Ectodermal cell (in vitro differentiated cells): ENCODE measurements at regions not wholly inside any gene's neighbourhood (a gene's known extent, or its start where the extent isn't known, plus 50 kb on each side); places are given as distances from the start of the nearest gene placed in this dataset.

Experiments used
- H3K27ac ChIP-seq: 2 replicates; pipeline ENCODE4 v1.7.0; 2013; ENCODE audit warnings: mild to moderate bottlenecking, low read depth, low read length; ENCODE audit not compliant: insufficient read depth, poor library complexity, severe bottlenecking
- H3K27me3 ChIP-seq: 2 replicates; pipeline ENCODE4 v1.7.0; 2013; ENCODE audit warnings: mild to moderate bottlenecking, low read length; ENCODE audit not compliant: insufficient read depth, control insufficient read depth, poor library complexity, severe bottlenecking
- H3K36me3 ChIP-seq: one replicate; pipeline ENCODE4 v1.7.0; 2013; ENCODE audit warnings: low read length; ENCODE audit not compliant: control insufficient read depth, insufficient read depth
- H3K4me1 ChIP-seq: one replicate; pipeline ENCODE4 v1.7.0; 2013; ENCODE audit warnings: low read length; ENCODE audit not compliant: control insufficient read depth, insufficient read depth
- H3K4me3 ChIP-seq: 2 replicates; pipeline ENCODE4 v1.7.0; 2013; ENCODE audit warnings: low read depth, low read length, control low read depth; ENCODE audit not compliant: insufficient read depth
- H3K9me3 ChIP-seq: 2 replicates; pipeline ENCODE4 v1.7.0; 2013; ENCODE audit warnings: mild to moderate bottlenecking, low read length, moderate library complexity; ENCODE audit not compliant: control insufficient read depth
- WGBS, 2 experiments: methylation state at CpG; one replicate each; pipeline ENCODE4 v1.1.7; 2013; ENCODE audit warnings: missing lambda C conversion rate in 2 of 2; 5-methylcytosine and 5-hydroxymethylcytosine counted together

GRCh38 chr20:20941468-20941889, 164.7 kb downstream of the LINC00237 start:
- H3K9me3 ChIP-seq = no peaks in the 10 kb centered on the region
- no peaks in the 10 kb centered on the region for H3K36me3 ChIP-seq
- H3K4me3 ChIP-seq = no peak overlapping the region
- H3K4me1 ChIP-seq = no peaks in the 10 kb centered on the region
- 93 to 94% methylated on average over 2 of the region's 2 CpGs for WGBS, 2 experiments
- no peak overlapping the region for H3K27ac ChIP-seq
- no peaks in the 10 kb centered on the region for H3K27me3 ChIP-seq

DNA sequence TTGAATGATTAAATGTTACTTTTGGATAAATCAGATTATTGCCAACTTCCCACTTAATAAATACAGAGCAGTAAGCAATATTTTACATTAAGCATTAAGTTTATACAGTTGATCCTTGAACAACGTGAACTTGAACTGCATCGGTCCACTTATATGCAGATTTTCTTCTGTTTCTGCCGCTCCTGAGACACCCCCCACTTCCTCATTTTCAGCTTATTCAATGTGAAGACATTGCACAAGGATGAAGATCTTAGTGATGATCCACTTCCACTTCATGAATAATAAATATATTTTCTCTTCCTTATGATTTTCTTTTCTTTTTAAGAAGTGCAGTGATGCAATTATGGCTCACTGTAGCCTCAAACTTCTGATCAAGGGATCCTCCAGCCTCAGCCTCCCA, 167.2 kb downstream of the LINC00237 start:
- H3K4me3 ChIP-seq = no peak overlapping the region

GRCh38 chr20:20938599-20938998, 167.6 kb downstream of the LINC00237 start:
- Histone ChIP-seq H3K9me3 (no peaks in the 10 kb centered on the region), H3K36me3 (no peaks in the 10 kb centered on the region), H3K4me1 (no peaks in the 10 kb centered on the region), H3K27me3 (no peaks in the 10 kb centered on the region), H3K27ac (no peak overlapping the region), H3K4me3 (no peak overlapping the region)
- WGBS, 2 experiments = 91 to 95% methylated on average over 6 to 7 of the region's 7 CpGs

More for the DNA sequence above, 167.2 kb downstream of the LINC00237 start:
- Histone ChIP-seq H3K9me3 (no peaks in the 10 kb centered on the region), H3K27ac (no peak overlapping the region), H3K36me3 (no peaks in the 10 kb centered on the region), H3K27me3 (no peaks in the 10 kb centered on the region), H3K4me1 (no peaks in the 10 kb centered on the region)
- 91 to 98% methylated on average over 3 of the region's 3 CpGs for WGBS, 2 experiments

DNA sequence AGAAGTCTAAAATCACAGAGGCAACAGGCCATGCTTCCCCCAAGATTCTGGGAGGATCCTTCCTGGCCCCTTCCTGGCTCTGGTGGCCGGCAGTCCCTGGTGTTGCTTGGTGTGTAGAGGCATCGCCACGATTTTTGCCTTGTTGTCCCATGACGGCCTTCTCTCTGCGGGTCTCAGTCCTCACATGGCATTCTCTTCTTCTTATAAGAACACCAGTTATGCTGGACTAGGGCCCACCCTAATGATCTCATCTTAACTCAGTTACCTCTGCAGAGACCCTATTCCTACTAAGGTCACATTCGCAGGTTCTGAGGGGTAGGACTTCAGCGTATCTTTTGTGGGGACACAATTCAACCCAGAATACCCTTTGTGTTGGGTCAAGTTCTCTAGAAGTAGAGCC, 168.0 kb downstream of the LINC00237 start:
- WGBS, 2 experiments = 96% methylated on average over 7 of the region's 7 CpGs
- Histone ChIP-seq H3K4me1 (no peaks in the 10 kb centered on the region), H3K27ac (no peak overlapping the region), H3K27me3 (no peaks in the 10 kb centered on the region), H3K36me3 (no peaks in the 10 kb centered on the region), H3K4me3 (no peak overlapping the region), H3K9me3 (no peaks in the 10 kb centered on the region)

DNA sequence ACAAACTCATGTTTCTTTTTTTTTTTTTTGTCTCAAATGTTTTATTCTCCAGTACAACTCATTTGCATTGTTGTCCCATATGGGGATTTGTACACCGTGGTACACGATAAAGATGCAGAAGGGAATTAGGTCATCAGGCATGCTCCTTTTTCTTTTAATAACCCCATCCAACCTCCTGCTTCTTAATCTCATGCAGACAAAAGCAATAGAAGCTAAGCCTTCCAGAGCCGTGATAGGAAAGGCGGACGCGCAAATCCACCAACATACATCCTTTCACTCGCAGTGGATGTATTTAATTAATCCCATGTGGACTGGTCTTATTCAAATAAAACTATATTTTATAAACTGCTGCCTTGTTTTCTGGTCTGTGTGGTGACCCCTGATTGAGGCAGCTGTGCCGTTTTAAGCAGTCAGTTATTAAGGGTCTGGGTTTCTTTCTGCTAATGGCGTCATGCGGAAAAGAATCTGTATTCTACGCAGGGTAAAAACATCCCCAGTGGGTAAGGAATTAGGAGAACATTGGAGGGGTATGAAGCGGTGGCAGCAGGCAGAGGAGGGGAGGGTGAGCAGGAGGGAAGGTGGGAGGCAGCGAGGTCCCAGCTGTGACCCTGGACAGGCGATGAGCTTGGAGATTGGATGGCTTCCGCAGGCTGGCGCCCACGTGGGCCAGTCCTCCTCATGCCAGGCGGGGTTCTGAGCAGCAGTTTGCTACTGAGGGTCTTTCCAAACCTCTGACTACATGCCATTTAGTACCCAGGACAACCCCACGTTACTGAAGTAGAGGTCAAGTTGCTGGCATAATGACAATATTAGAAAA, 172.8 kb downstream of the LINC00237 start:
- WGBS, 2 experiments = 84 to 89% methylated on average over 19 of the region's 19 CpGs
- H3K27ac ChIP-seq = no peak overlapping the region
- H3K4me1 ChIP-seq = no peaks in the 10 kb centered on the region
- no peaks in the 10 kb centered on the region for H3K36me3 ChIP-seq
- H3K4me3 ChIP-seq = no peak overlapping the region
- no peaks in the 10 kb centered on the region for H3K27me3 ChIP-seq
- no peaks in the 10 kb centered on the region for H3K9me3 ChIP-seq

- no peaks in the 10 kb centered on the region for H3K27me3 ChIP-seq
- no peak overlapping the region for H3K27ac ChIP-seq
- WGBS, 2 experiments = 93 to 94% methylated on average over 5 of the region's 5 CpGs
- no peaks in the 10 kb centered on the region for H3K9me3 ChIP-seq
- no peak overlapping the region for H3K4me3 ChIP-seq
- no peaks in the 10 kb centered on the region for H3K4me1 ChIP-seq
- H3K36me3 ChIP-seq = no peaks in the 10 kb centered on the region
These were observed 174.0 kb downstream of the LINC00237 start for GRCh38 chr20:20932156-20932555.

DNA sequence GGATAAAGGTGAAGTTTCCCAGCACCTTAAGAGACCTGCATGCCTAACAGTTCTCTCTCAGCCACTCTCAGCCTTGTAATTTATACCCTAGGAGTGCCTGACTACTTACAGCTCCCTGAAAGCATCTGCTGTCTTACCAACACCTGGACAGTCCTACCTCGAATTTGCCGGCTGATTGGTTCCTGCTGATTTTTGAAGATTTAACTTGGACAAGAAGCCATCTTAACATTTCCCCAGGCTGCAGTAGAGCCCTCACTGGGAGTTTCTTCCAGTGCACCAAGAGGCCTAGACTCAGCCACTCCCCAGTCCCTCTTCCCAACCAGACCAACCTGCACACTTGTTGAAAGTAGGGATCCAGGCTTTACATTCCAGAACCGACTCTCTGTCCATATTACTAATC, 174.5 kb downstream of the LINC00237 start:
- Histone ChIP-seq H3K27me3 (no peaks in the 10 kb centered on the region), H3K4me1 (no peaks in the 10 kb centered on the region), H3K9me3 (no peaks in the 10 kb centered on the region), H3K36me3 (no peaks in the 10 kb centered on the region), H3K4me3 (no peak overlapping the region), H3K27ac (no peak overlapping the region)
- WGBS, 2 experiments = 91 to 96% methylated on average over 3 of the region's 3 CpGs

GRCh38 chr20:20931024-20931423, 175.1 kb downstream of the LINC00237 start:
- WGBS, 2 experiments = 75 to 89% methylated on average over 3 of the region's 3 CpGs
- no peaks in the 10 kb centered on the region for H3K4me1 ChIP-seq
- no peaks in the 10 kb centered on the region for H3K36me3 ChIP-seq
- no peak overlapping the region for H3K27ac ChIP-seq
- H3K4me3 ChIP-seq = no peak overlapping the region
- no peaks in the 10 kb centered on the region for H3K9me3 ChIP-seq
- H3K27me3 ChIP-seq = no peaks in the 10 kb centered on the region

GRCh38 chr20:20930500-20930899, 175.7 kb downstream of the LINC00237 start:
- Histone ChIP-seq H3K36me3 (no peaks in the 10 kb centered on the region), H3K27ac (no peak overlapping the region), H3K4me3 (no peak overlapping the region), H3K27me3 (no peaks in the 10 kb centered on the region), H3K9me3 (no peaks in the 10 kb centered on the region), H3K4me1 (no peaks in the 10 kb centered on the region)
- WGBS, 2 experiments = 86 to 87% methylated on average over 1 of the region's 1 CpG

- Histone ChIP-seq H3K4me1 (no peaks in the 10 kb centered on the region), H3K36me3 (no peaks in the 10 kb centered on the region), H3K4me3 (no peak overlapping the region), H3K27me3 (no peaks in the 10 kb centered on the region), H3K9me3 (no peaks in the 10 kb centered on the region), H3K27ac (no peak overlapping the region)
- WGBS, 2 experiments = 94 to 96% methylated on average over 3 to 4 of the region's 5 CpGs
These were observed 176.8 kb downstream of the LINC00237 start for GRCh38 chr20:20929341-20929740.
